Heart right ventricle (tissue), 16 donors: ENCODE measurements at regions not wholly inside any gene's neighbourhood (a gene's known extent, or its start where the extent isn't known, plus 50 kb on each side); places are given as distances from the start of the nearest gene placed in this dataset.

Source experiments
- ATAC-seq, 8 donors: fragments of 200-7000 bp; cut with Tn5 transposase; one replicate each; pipeline ENCODE4 v1.9.1; 2020; ENCODE audit warnings: mild to moderate bottlenecking in 8 of 8, moderate library complexity in 8 of 8, moderate number of reproducible peaks in 1 of 8
- DNase-seq, 2 donors: peaks; one replicate each; pipeline ENCODE4 v3.0.0-alpha.2; 2020
- H3K27ac ChIP-seq, 10 donors: fragments of 200-600 bp; sonication (generic) in 2 of 10; one replicate each; pipeline versions ENCODE4 v1.5.0 to v1.8.0; 2020 to 2022; ENCODE audit warnings: mild to moderate bottlenecking in 3 of 10
- H3K27me3 ChIP-seq, 7 donors: fragments of 200-600 bp; one replicate each; pipeline ENCODE4 v1.8.0; 2021 to 2022; ENCODE audit warnings: mild to moderate bottlenecking in 2 of 7
- H3K36me3 ChIP-seq, 9 donors: fragments of 200-600 bp; sonication (generic) in 1 of 9; one replicate each; pipeline versions ENCODE4 v1.5.0 to v1.8.0; 2020 to 2022; ENCODE audit warnings: mild to moderate bottlenecking in 2 of 9
- H3K4me1 ChIP-seq, 9 donors: fragments of 200-600 bp; sonication (generic) in 1 of 9; one replicate each; pipeline versions ENCODE4 v1.5.0 to v1.8.0; 2020 to 2022; ENCODE audit warnings: mild to moderate bottlenecking in 4 of 9
- H3K4me3 ChIP-seq, 10 donors: fragments of 200-600 bp; sonication (generic) in 2 of 10; one replicate each; pipeline versions ENCODE4 v1.5.0 to v1.8.0; 2020 to 2022; ENCODE audit warnings: mild to moderate bottlenecking in 7 of 10, moderate library complexity in 2 of 10
- H3K9me3 ChIP-seq, 11 donors: fragments of 200-600 bp in 10 of 11; sonication (generic) in 2 of 11; one replicate each; pipeline versions ENCODE4 v1.5.0 to v1.8.0; 2013 to 2022; ENCODE audit warnings: mild to moderate bottlenecking in 2 of 11, control low read depth in 1 of 11, moderate library complexity in 1 of 11
- WGBS, 2 donors: extraction: QIAGEN DNeasy Blood & Tissue Kit; methylation state at CpG; one replicate each; pipeline ENCODE4 v1.1.7; 2013; ENCODE audit warnings: inconsistent platforms in 1 of 2; 5-methylcytosine and 5-hydroxymethylcytosine counted together
- intact Hi-C, 10 donors: fragments of 100-400 bp; cut with DNase I; formaldehyde crosslinking; loops; one replicate each; pipeline versions ENCODE4 v1.11.1 to v1.14.2; 2022
- TF ChIP-seq, protein P1 (sequence below), 9 donors: fragments of 200-600 bp; sonication (generic) in 2 of 9; IDR thresholded peaks; one replicate each; pipeline versions ENCODE4 v1.5.0 to v1.8.0; 2021 to 2022; ENCODE audit warnings: antibody characterized with exemption in 9 of 9, mild to moderate bottlenecking in 5 of 9, moderate library complexity in 1 of 9
- donor health status: Arrhythmogenic right ventricular cardiomyopathy.
- donor health status: ischemic (EF 13 %, LVEDD 7.1; RV severe dilation, severe dysfunction).
- donor health status: healthy with polysubstance abuse.
- donor health status: DM: no; HTN: yes; CAD: no.
- donor health status: DM: no; HTN: no; CAD: no.
- donor health status: ischemic (EF 25% LVEDD 6.9; RV normal size, moderate dysfunction).
- donor health status: ischemic (EF 25% LVEDD 5.7; RV mildly dilated, moderate dysfunction).
- donor health status: healthy.
- donor health status: DM: yes; HTN: yes; CAD: no.
- donor health status: Ischemic cardiomyopathy.
- donor health status: ischemic (EF 35%, LVEDD 5.7; RV mildly dilated, moderate dysfunction).
- donor health status: nonischemic (EF 11% LVEDD 7.7; RV severe dilation, severe dysfunction).
- donor health status: DM: yes; HTN: yes; CAD: no.
- donor health status: PGD.
- donor health status: ischemic (EF 29% LVEDD 5.4; RV normal size, mild dysfunction).
- donor health status: nonischemic (EF 23%, LVEDD 6.1; RV moderate dilation, normal function).

DNA sequence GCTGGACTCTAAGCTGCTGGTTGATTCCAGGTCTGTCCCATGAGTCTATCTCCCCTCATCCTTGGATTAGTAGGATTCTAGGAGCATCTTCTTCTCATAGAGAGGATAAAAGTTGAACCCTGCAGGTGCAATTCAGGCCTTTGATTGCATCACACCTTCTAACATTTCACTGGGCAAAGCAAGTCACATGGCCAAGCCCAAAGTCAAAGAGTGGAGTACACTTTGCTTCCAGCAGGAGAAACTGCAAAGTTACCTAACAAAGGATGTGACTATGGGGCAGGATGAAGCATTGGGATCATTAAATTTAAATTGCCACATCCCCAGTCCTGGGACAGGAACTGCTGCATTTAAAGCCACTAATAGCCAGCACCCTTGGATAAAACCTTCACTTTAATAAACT is 51.0 kb upstream of the EGFLAM start:
- ATAC-seq (no peak), DNase-seq (no peak)
- intact Hi-C loops, result loop anchor here in 3 of 10 donors (5.0 to 10.0 kb wide), 3 partner anchors 197 to 600 kb away; no protein-coding TSS in a partner anchor
- Histone ChIP-seq H3K27ac (no peak overlapping the region), H3K36me3 (no peaks in the 10 kb centered on the region), H3K4me3 (no peak overlapping the region), H3K27me3 (peaks cover 0 to 38% (median 20%) of the 10 kb centered on the region in 7 donors), H3K9me3 (peaks cover 0 to 3% (median 0%) of the 10 kb centered on the region in 11 donors), H3K4me1 (no peaks in the 10 kb centered on the region)
- TF ChIP-seq, protein P1, sequence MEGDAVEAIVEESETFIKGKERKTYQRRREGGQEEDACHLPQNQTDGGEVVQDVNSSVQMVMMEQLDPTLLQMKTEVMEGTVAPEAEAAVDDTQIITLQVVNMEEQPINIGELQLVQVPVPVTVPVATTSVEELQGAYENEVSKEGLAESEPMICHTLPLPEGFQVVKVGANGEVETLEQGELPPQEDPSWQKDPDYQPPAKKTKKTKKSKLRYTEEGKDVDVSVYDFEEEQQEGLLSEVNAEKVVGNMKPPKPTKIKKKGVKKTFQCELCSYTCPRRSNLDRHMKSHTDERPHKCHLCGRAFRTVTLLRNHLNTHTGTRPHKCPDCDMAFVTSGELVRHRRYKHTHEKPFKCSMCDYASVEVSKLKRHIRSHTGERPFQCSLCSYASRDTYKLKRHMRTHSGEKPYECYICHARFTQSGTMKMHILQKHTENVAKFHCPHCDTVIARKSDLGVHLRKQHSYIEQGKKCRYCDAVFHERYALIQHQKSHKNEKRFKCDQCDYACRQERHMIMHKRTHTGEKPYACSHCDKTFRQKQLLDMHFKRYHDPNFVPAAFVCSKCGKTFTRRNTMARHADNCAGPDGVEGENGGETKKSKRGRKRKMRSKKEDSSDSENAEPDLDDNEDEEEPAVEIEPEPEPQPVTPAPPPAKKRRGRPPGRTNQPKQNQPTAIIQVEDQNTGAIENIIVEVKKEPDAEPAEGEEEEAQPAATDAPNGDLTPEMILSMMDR (IDR thresholded peaks at IDR 0.05), result no peak

DNA sequence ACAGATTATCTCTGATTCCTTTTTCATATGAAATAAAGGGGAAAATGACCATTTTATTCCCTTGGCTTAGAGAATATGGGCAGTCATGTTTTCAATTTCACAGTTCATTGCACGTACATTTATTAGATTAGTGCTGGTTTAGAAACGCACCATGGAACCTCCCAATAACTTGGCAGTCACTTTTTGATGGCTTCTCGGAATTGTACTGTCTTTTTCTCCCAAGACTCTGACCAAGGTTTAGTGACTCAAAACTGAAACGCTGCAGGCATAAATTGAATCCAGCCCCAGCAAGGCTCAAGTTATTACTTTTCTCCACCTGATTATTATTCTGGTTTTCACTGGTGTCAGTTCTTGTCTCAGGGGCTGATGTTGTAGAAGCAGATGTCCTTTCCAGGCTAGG is 55.6 kb upstream of the EGFLAM start:
- TF ChIP-seq, protein P1 (IDR thresholded peaks at IDR 0.05), result no peak
- Histone ChIP-seq H3K36me3 (no peaks in the 10 kb centered on the region), H3K4me3 (no peak overlapping the region), H3K27ac (no peak overlapping the region), H3K4me1 (no peaks in the 10 kb centered on the region), H3K9me3 (peaks cover 0 to 3% (median 0%) of the 10 kb centered on the region in 11 donors), H3K27me3 (peaks cover 0 to 51% (median 24%) of the 10 kb centered on the region in 7 donors)
- DNase-seq (no peak), ATAC-seq (no peak)
- 83 to 84% methylated on average over 4 of the region's 4 CpGs for WGBS, 2 donors
- intact Hi-C loops, result loop anchor here in 2 of 10 donors (10.0 kb wide), 2 partner anchors 202 to 602 kb away; no protein-coding TSS in a partner anchor

DNA sequence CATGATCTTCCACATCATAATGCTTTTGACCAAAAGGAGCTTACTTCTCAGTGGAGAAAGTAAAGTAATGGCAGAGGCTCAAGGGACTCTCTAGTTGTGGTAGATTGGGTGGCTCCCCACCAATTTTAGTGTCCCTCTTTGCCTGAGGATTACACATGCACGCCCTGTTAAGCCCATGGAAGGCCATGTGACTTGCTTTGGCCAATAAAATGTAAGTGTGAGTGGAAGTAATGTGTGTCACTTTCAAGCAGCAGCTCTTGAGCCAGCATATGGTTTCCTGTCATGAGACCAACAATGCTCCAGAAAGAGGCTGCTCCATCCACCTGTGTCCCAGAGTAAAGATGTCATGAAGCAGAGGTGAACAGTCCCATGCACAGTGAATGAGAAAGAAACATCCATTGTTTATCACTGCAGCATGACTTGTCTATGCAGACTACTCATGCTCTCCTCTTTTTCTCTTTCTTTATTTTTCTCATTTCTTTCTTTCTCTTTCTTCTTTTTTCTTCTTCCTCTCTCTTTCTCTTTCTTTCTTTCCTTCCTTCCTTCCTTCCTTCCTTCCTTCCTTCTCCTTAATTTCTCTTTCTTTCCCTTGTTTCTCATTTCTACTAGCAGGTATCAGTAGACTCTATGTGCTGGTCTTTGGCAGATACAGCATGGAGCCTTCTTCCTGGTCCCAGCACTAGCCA is 57.3 kb upstream of the EGFLAM start:
- H3K4me3 ChIP-seq, result no peak overlapping the region
- intact Hi-C loops, result loop anchor here in 2 of 10 donors (10.0 kb wide), 2 partner anchors 204 to 604 kb away; no protein-coding TSS in a partner anchor
- peaks cover 0 to 3% (median 0%) of the 10 kb centered on the region in 11 donors for H3K9me3 ChIP-seq
- WGBS, 2 donors, result 56 to 70% methylated on average over 1 of the region's 1 CpG
- no peak overlapping the region for H3K27ac ChIP-seq
- ATAC-seq, result no peak
- no peak for DNase-seq
- peaks cover 0 to 38% (median 23%) of the 10 kb centered on the region in 7 donors for H3K27me3 ChIP-seq
- no peaks in the 10 kb centered on the region for H3K36me3 ChIP-seq
- TF ChIP-seq, protein P1 (IDR thresholded peaks at IDR 0.05), result no peak
- no peaks in the 10 kb centered on the region for H3K4me1 ChIP-seq

DNA sequence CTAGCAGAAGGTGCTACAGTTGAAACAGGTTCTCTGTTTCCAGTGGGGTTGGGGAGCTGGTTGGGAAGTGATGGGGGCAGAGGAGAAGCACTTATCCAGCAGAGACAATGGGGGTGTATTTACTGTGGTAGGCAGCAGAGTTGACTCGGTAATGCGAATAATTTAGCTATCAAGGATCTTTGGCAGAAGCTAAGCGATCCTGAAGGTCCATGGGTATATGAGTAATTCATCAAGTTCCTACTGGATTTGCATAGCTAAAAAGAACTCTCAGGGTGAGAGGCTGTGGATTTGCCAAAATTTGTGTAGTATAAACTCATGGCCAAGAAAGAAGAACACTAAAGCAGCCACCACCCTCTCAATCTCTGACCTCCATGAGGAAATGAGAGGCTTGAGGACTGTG is 61.2 kb upstream of the EGFLAM start:
- Histone ChIP-seq H3K9me3 (peaks cover 0 to 3% (median 0%) of the 10 kb centered on the region in 11 donors), H3K27ac (no peak overlapping the region), H3K27me3 (peaks cover 0 to 34% (median 20%) of the 10 kb centered on the region in 7 donors), H3K4me3 (no peak overlapping the region), H3K4me1 (no peaks in the 10 kb centered on the region), H3K36me3 (no peaks in the 10 kb centered on the region)
- ATAC-seq (no peak), DNase-seq (no peak)
- intact Hi-C loops, result loop anchor here in 5 of 10 donors (10.0 kb wide), 2 partner anchors 702 to 782 kb away; no protein-coding TSS in a partner anchor
- TF ChIP-seq, protein P1 (IDR thresholded peaks at IDR 0.05), result no peak
- 88 to 95% methylated on average over 3 of the region's 3 CpGs for WGBS, 2 donors
